Neural progenitor cell (in vitro differentiated cells): ENCODE measurements at regions not wholly inside any gene's neighbourhood (a gene's known extent, or its start where the extent isn't known, plus 50 kb on each side); places are given as distances from the start of the nearest gene placed in this dataset.

Source experiments
- CTCF ChIP-seq: fragments of 200-600 bp; sonication (generic); IDR thresholded peaks from 2 replicates; pipeline ENCODE4 v1.5.1; 2017; ENCODE audit warnings: antibody characterized with exemption, mild to moderate bottlenecking
- EZH2 ChIP-seq: fragments of 200-600 bp; sonication (generic); IDR thresholded peaks from 2 replicates; pipeline ENCODE4 v1.6.1; 2017; ENCODE audit warnings: antibody characterized with exemption, mild to moderate bottlenecking, moderate library complexity
- EZH2phosphoT487 ChIP-seq: fragments of 200-600 bp; sonication (generic); IDR thresholded peaks from 2 replicates; pipeline ENCODE4 v1.6.1; 2017; ENCODE audit warnings: antibody characterized with exemption

- TF ChIP-seq CTCF (no peak), EZH2 (no peak), EZH2phosphoT487 (no peak)
These were observed 110.6 kb downstream of the MSTN start for GRCh38 chr2:189951791-189952535.
